ENCODE measurements at regions not wholly inside any gene's neighbourhood (a gene's known extent, or its start where the extent isn't known, plus 50 kb on each side); places are given as distances from the start of the nearest gene placed in this dataset.
"Not testable (repeated sequence)": the region's sequence is repeated elsewhere in the genome, so short reads cannot be mapped to it uniquely, and the experiment has no call there.

DNA sequence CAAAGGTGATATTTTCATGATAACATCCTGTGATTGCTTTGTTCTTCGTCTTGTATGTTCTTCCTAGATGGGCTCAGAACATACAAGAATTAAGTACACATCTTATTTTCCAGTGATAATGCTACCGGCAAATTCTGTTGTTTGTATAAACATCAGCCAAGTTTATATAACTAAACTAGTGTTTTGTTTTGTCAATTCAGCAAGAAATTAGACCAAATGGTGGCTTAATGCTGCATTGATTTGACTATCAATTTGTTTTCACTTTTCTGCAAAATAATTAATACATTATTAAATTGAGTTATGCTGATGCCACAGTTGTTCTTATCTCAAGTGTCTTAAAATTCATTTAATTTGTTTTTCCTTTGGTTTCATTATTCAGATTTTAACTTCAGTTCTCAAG is 177.7 kb downstream of the OR4F29 start:
- H3K27me3 Mint-ChIP-seq (ENCODE audit: low read depth, poor library complexity); H3K4me3 Mint-ChIP-seq; H3K27ac Mint-ChIP-seq; H3K4me1 Mint-ChIP-seq; H3K9me3 Mint-ChIP-seq; H3K36me3 Mint-ChIP-seq (ENCODE audit: low read depth); DNase-seq: not testable (repeated sequence)

DNA sequence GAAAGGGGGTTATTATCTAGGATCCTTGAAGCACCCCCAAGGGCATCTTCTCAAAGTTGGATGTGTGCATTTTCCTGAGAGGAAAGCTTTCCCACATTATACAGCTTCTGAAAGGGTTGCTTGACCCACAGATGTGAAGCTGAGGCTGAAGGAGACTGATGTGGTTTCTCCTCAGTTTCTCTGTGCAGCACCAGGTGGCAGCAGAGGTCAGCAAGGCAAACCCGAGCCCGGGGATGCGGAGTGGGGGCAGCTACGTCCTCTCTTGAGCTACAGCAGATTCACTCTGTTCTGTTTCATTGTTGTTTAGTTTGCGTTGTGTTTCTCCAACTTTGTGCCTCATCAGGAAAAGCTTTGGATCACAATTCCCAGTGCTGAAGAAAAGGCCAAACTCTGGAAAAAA is 183.7 kb downstream of the OR4F29 start:
- H3K4me1 Mint-ChIP-seq; H3K4me3 Mint-ChIP-seq; H3K27ac Mint-ChIP-seq; H3K36me3 Mint-ChIP-seq (ENCODE audit: low read depth); H3K9me3 Mint-ChIP-seq: not testable (repeated sequence)
- DNase-seq: peak; percentile 84
- TF ChIP-seq, protein P1, sequence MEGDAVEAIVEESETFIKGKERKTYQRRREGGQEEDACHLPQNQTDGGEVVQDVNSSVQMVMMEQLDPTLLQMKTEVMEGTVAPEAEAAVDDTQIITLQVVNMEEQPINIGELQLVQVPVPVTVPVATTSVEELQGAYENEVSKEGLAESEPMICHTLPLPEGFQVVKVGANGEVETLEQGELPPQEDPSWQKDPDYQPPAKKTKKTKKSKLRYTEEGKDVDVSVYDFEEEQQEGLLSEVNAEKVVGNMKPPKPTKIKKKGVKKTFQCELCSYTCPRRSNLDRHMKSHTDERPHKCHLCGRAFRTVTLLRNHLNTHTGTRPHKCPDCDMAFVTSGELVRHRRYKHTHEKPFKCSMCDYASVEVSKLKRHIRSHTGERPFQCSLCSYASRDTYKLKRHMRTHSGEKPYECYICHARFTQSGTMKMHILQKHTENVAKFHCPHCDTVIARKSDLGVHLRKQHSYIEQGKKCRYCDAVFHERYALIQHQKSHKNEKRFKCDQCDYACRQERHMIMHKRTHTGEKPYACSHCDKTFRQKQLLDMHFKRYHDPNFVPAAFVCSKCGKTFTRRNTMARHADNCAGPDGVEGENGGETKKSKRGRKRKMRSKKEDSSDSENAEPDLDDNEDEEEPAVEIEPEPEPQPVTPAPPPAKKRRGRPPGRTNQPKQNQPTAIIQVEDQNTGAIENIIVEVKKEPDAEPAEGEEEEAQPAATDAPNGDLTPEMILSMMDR (IDR thresholded peaks at IDR 0.05): peak; percentile 31
- peaks cover 15% of the 10 kb centered on the region for H3K27me3 Mint-ChIP-seq (ENCODE audit: low read depth, poor library complexity)

Data from nephron progenitor cell (in vitro differentiated cells).